HEK293T (cell line): ENCODE measurements at regions not wholly inside any gene's neighbourhood (a gene's known extent, or its start where the extent isn't known, plus 50 kb on each side); places are given as distances from the start of the nearest gene placed in this dataset.

Source experiments
- BHLHE40 ChIP-seq: fragments of 450-650 bp; IDR thresholded peaks from 2 replicates; pipeline ENCODE4 v1.6.1; 2016; ENCODE audit warnings: mild to moderate bottlenecking, moderate library complexity, borderline replicate concordance
- ELF4 ChIP-seq: fragments of 450-650 bp; IDR thresholded peaks from 2 replicates; pipeline ENCODE4 v1.6.1; 2017; ENCODE audit warnings: antibody characterized with exemption
- FOXA1 ChIP-seq: fragments of 450-650 bp; IDR thresholded peaks from 2 replicates; pipeline ENCODE4 v1.6.1; 2016; ENCODE audit warnings: mild to moderate bottlenecking
- FOXK2 ChIP-seq: fragments of 450-650 bp; IDR thresholded peaks from 2 replicates; pipeline ENCODE4 v1.6.1; 2016; ENCODE audit warnings: mild to moderate bottlenecking
- FOXM1 ChIP-seq: fragments of 450-650 bp; IDR thresholded peaks from 2 replicates; pipeline ENCODE4 v1.6.1; 2017; ENCODE audit warnings: mild to moderate bottlenecking, borderline replicate concordance
- HDGF ChIP-seq: fragments of 450-650 bp; IDR thresholded peaks from 2 replicates; pipeline ENCODE4 v1.6.1; 2017; ENCODE audit warnings: antibody characterized with exemption, borderline replicate concordance
- L3MBTL2 ChIP-seq: fragments of 450-650 bp; conservative IDR thresholded peaks from 2 replicates; pipeline ENCODE4 v1.6.1; 2016; ENCODE audit warnings: mild to moderate bottlenecking
- LEF1 ChIP-seq: fragments of 450-650 bp; IDR thresholded peaks from 2 replicates; pipeline ENCODE4 v1.6.1; 2017; ENCODE audit warnings: mild to moderate bottlenecking, borderline replicate concordance
- SP1 ChIP-seq: fragments of 450-650 bp; IDR thresholded peaks from 2 replicates; pipeline ENCODE4 v1.6.1; 2017

- TF ChIP-seq HDGF (no peak), L3MBTL2 (no peak), ELF4 (no peak), FOXK2 (no peak), BHLHE40 (no peak), SP1 (no peak), LEF1 (no peak), FOXA1 (no peak), FOXM1 (no peak)
Observed at GRCh38 chr12:65665817-65666216, 158.5 kb upstream of the HMGA2 start.
